Epithelial cell of proximal tubule (primary cell): ENCODE measurements at regions not wholly inside any gene's neighbourhood (a gene's known extent, or its start where the extent isn't known, plus 50 kb on each side); places are given as distances from the start of the nearest gene placed in this dataset.

ENCODE experiments used
- DNase-seq: peaks from one replicate; pipeline ENCODE4 v3.0.0-alpha.2; 2011; ENCODE audit warnings: low read depth
- H3K4me3 ChIP-seq: 2 replicates; pipeline ENCODE4 v1.5.1; 2011; ENCODE audit warnings: low read depth, mild to moderate bottlenecking, low read length
- TF ChIP-seq, protein P1 (sequence below): conservative IDR thresholded peaks from 2 replicates; pipeline ENCODE4 v1.5.1; 2012; ENCODE audit warnings: low read depth, mild to moderate bottlenecking, low read length

DNA sequence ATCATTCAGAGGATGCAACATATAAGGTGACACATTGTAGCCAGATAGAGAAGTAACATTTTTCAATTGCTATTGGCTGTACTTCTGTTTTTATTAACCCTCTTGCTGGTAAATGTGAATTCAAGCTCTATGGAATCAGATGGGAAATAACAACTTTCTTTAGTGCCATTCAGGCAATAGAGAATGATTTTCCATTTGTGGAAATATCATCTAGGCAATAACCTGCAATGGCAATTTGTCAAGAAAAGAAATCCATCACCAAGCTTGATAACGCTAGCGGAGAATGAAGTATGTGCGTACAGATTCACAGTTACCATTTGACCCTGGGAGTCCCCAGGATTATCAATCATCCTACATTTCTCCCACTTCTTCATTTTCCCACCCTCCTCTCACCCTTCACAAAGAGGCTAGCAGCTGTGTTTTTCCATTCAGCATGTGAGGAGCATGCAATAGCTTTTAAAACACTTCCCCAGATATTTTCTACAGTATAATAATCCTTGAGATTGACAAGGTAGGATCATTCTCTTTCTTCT is 569.7 kb upstream of the KLF12 start:
- DNase-seq: no peak
- no peak overlapping the region for H3K4me3 ChIP-seq
- TF ChIP-seq, protein P1, sequence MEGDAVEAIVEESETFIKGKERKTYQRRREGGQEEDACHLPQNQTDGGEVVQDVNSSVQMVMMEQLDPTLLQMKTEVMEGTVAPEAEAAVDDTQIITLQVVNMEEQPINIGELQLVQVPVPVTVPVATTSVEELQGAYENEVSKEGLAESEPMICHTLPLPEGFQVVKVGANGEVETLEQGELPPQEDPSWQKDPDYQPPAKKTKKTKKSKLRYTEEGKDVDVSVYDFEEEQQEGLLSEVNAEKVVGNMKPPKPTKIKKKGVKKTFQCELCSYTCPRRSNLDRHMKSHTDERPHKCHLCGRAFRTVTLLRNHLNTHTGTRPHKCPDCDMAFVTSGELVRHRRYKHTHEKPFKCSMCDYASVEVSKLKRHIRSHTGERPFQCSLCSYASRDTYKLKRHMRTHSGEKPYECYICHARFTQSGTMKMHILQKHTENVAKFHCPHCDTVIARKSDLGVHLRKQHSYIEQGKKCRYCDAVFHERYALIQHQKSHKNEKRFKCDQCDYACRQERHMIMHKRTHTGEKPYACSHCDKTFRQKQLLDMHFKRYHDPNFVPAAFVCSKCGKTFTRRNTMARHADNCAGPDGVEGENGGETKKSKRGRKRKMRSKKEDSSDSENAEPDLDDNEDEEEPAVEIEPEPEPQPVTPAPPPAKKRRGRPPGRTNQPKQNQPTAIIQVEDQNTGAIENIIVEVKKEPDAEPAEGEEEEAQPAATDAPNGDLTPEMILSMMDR: no peak

DNA sequence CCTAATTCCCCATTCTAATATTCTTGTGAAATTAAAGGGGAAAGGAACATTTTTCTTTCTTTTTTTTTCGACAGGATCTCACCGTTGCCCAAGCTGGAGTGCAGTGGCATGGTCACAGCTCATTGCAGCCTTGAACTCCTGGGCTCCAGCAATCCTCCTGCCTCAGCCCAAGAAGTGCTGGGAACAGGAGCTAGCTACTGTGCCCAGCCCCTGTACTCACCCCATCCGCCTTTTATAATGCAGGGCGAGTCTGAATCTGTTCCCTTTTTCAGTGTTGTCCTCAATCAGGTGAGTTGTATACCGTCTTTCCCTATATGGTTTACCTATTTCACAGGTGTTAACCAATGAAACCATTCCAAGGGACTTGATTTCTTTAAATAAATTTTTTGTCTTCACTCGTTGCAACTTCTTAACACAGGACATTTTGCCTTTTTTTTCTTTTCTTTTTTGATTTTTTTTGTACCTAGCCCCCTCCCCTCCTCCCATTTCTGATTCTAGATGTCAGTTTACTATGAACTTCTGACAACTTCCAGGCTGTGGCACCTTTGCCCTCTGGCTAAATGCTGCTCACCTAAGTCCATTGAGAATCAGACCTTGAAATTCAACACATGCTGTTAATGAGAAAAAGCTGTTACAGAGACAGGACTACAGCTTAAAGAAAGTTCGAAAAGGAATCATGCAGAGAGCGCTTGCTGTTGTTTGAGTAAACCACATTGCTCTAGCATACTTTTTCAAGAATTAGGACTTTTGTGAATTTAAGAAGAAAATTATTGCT is 562.1 kb upstream of the KLF12 start:
- TF ChIP-seq, protein P1: no peak
- no peak for DNase-seq
- no peak overlapping the region for H3K4me3 ChIP-seq

DNA sequence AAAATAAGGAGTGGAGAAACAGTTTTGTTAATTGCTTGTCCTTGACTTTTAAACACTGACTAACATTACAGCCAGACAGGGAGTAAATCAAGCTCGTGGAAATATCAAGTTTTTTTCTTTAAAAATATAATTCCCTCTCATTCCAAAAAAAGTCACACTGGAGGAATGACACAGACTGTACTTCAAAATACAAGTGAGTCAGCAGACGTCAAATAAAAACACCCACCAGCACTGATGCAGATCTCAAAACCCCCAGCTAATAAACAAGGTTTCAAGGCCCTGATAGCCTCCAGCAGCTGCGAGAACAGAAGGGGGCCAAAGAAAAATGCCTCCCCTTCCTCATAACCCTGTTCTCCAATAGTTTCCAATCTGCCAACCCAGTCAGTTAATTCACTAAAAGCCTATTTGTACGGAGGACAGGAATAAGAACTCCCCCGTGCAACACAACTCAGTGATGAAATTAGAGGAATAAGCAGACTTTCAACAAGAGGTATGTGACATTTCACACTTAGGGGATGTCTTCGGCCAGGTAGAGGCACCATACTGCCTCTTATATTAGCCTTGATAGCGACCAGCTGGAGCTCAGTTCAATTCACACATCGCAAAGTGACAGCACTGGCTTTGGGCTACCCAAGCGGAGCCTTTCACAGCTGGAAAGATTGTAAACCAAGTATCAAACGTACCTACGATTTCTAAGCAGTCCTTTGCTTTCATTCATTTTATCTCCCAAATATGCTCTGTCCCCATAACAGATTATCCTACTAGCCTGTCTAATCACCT is 561.0 kb upstream of the KLF12 start:
- no peak for DNase-seq
- H3K4me3 ChIP-seq: no peak overlapping the region
- TF ChIP-seq, protein P1: no peak

DNA sequence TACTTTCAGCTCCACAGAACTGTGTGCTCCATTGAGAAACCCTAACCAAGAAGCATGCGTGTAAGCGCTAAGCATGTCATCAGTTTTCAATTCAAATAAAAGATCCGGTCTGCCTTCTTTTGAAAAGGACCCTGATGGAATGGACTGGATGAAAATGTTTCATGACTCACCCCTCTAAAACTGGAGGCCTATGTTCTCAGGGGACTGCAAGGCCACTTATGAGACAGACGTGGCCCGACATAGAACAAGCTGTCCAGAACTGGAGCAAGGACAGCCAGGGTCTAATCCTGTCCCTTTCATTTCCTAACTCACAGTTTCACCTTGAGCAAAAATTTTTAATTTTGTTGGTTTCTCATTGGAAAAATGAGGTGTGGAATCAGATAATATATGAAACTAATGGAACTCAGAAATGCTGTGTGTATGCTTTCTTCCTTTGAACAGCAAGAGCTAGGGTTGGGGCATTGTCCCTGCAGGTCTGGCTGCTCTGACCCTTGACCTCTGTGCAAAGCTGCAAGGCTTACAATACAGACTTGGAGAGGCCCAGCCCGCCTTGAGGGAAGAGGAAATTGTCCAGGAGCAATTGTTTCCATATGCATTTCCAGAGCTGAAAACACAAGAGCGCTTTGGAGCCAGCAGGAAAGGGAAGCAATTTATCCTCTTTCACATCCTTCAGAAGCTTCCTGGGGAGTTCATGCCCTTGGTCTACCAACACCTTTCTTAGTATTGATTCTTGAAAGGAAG is 553.4 kb upstream of the KLF12 start:
- TF ChIP-seq, protein P1: no peak
- no peak for DNase-seq
- H3K4me3 ChIP-seq: no peak overlapping the region

DNA sequence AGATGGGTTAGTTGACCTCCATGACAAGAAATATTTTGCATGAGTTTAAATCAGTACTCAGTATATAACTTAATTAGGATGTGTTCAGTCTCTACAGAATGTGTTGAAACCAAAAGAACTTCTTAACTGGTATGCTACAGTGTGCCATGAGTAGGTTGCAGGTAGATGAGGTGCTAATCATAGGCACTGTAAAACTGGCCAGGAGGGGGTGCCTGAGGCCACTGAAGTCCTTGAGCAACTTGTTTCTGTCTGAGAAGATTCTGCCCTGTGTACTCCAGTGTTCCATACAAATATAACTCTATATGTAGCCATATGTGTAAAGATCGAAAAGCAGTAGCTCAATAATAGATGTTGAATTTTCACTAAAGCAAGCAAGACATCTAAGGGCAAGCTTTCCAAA is 549.2 kb upstream of the KLF12 start:
- no peak for DNase-seq
- TF ChIP-seq, protein P1: peak; percentile 65
- no peak overlapping the region for H3K4me3 ChIP-seq

DNA sequence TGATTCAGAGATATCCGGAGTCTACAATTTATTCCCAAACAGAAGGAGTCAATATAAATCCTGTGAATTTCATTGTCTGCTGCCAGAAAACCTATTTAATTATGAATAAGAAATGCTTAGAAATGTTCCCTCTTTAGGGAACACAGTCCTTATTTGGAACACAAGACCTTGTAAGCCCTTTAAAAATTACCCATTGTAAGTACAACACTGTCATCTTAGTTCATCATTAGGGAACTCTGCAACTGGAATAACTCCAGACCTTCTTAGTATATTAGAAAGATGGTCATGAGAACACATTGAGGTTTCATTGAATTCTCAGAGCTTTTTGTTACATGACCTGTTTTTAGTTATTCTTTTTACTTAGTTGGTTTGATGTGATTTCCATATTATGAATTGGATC is 548.5 kb upstream of the KLF12 start:
- TF ChIP-seq, protein P1: no peak
- no peak overlapping the region for H3K4me3 ChIP-seq
- DNase-seq: no peak
